PC-3 (cell line): ENCODE measurements at regions not wholly inside any gene's neighbourhood (a gene's known extent, or its start where the extent isn't known, plus 50 kb on each side); places are given as distances from the start of the nearest gene placed in this dataset.
"Not testable (repeated sequence)": the region's sequence is repeated elsewhere in the genome, so short reads cannot be mapped to it uniquely, and the experiment has no call there.

Source experiments
- ATAC-seq: fragments of 200-7000 bp; cut with Tn5 transposase; 2 replicates; pipeline ENCODE4 v1.9.1; 2020; ENCODE audit warnings: mild to moderate bottlenecking, moderate library complexity
- BruUV-seq: library from RNA; stranded (reverse); fragments of 400-500 nt; replicated peaks from 2 replicates; lab custom pipeline; 2021; lab: Mats Ljungman, UMichigan
- CTCF ChIA-PET: fragments of 300-600 bp; sonication (Branson Sonifier 250); formaldehyde crosslinking; loops from one replicate; lab custom pipeline; 2022; ENCODE audit warnings: antibody characterized with exemption; lab: Charles Lee
- POLR2A ChIA-PET: fragments of 300-600 bp; sonication (Branson Sonifier 250); formaldehyde crosslinking; loops from one replicate; lab custom pipeline; 2022; ENCODE audit warnings: antibody characterized with exemption; ENCODE audit not compliant: unreplicated experiment; lab: Charles Lee
- DNase-seq: peaks from one replicate; pipeline ENCODE4 v3.0.0-alpha.2; 2015
- H2AFZ ChIP-seq: fragments of 300-600 bp; sonication (generic); 2 replicates; pipeline ENCODE4 v1.6.0; 2016; ENCODE audit warnings: antibody characterized with exemption, low read length
- H3F3A ChIP-seq: fragments of 300-600 bp; sonication (generic); one replicate; pipeline ENCODE4 v1.6.0; 2017; ENCODE audit warnings: antibody characterized with exemption, low read length, control low read depth, mild to moderate bottlenecking; ENCODE audit not compliant: unreplicated experiment
- H3K27ac ChIP-seq: fragments of 300-600 bp; sonication (generic); 2 replicates; pipeline ENCODE4 v1.5.1; 2016; ENCODE audit warnings: mild to moderate bottlenecking, low read length
- H3K27me3 ChIP-seq: fragments of 300-600 bp; sonication (generic); 2 replicates; pipeline ENCODE4 v1.6.1; 2016; ENCODE audit warnings: low read length, mixed read lengths
- H3K36me3 ChIP-seq: fragments of 300-600 bp; sonication (generic); 2 replicates; pipeline ENCODE4 v1.6.1; 2016; ENCODE audit warnings: low read depth, mixed run types, low read length, mixed read lengths
- H3K4me1 ChIP-seq: fragments of 300-600 bp; sonication (generic); 2 replicates; pipeline ENCODE4 v1.5.1; 2016; ENCODE audit warnings: low read length; ENCODE audit not compliant: insufficient read depth
- H3K4me2 ChIP-seq: fragments of 300-600 bp; sonication (generic); 2 replicates; pipeline ENCODE4 v1.6.0; 2016; ENCODE audit warnings: low read length
- H3K4me3 ChIP-seq: fragments of 300-600 bp; sonication (generic); 2 replicates; pipeline ENCODE4 v1.5.1; 2016; ENCODE audit warnings: mild to moderate bottlenecking, low read length, mixed read lengths
- H3K79me2 ChIP-seq: fragments of 300-600 bp; sonication (generic); 2 replicates; pipeline ENCODE4 v1.6.1; 2017; ENCODE audit warnings: low read length, mixed read lengths
- H3K9ac ChIP-seq: fragments of 300-600 bp; sonication (generic); 2 replicates; pipeline ENCODE4 v1.6.0; 2016; ENCODE audit warnings: mild to moderate bottlenecking, low read length
- H3K9me2 ChIP-seq: fragments of 300-600 bp; sonication (generic); replicated peaks from 2 replicates; pipeline ENCODE4 v1.6.1; 2016; ENCODE audit warnings: mixed run types, low read length, mixed read lengths
- H3K9me3 ChIP-seq: fragments of 300-600 bp; sonication (generic); 2 replicates; pipeline ENCODE4 v1.6.1; 2016; ENCODE audit warnings: low read length, mixed read lengths
- H4K20me1 ChIP-seq: fragments of 300-600 bp; sonication (generic); 2 replicates; pipeline ENCODE4 v1.6.1; 2016; ENCODE audit warnings: low read length, mixed read lengths
- EZH2 ChIP-seq: fragments of 300-600 bp; sonication (generic); IDR thresholded peaks from one replicate; pipeline ENCODE4 v1.6.1; 2017; ENCODE audit warnings: antibody characterized with exemption, mild to moderate bottlenecking, low read length; ENCODE audit not compliant: unreplicated experiment
- EZH2phosphoT487 ChIP-seq: fragments of 300-600 bp; sonication (generic); IDR thresholded peaks from 2 replicates; pipeline ENCODE4 v1.6.1; 2018; ENCODE audit warnings: mild to moderate bottlenecking, antibody characterized with exemption, low read length, borderline replicate concordance
- intact Hi-C: fragments of 100-400 bp; cut with micrococcal nuclease; formaldehyde crosslinking; loops from 2 replicates; pipeline ENCODE4 v1.9.0; 2023
- TF ChIP-seq, protein P1 (sequence below): fragments of 300-600 bp; sonication (generic); conservative IDR thresholded peaks from 2 replicates; pipeline ENCODE4 v1.5.1; 2017; ENCODE audit warnings: antibody characterized with exemption, low read depth, mild to moderate bottlenecking, low read length

DNA sequence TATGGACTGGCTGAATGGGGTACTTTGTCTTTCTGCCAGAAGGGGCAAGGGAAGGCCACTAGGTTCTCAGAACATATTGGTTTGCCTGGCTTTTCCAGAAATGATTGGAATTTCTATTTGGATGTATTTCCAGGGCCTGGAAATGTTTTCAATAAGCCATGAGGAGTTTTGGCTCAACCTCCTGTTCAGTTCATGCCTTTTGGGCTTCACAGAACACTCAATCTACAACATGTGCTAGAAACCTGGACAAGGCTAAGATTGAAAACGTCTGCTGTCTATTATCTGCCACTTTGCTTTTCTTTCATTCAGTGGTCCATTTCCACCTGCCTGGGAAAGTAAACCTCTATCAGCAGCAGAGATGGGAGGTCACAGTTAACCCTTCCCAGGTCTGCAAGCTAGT lies 793.4 kb downstream of the TENT5A start:
- Histone ChIP-seq H3K9me3 (no peaks in the 10 kb centered on the region), H2AFZ (no peak overlapping the region), H3K4me3 (no peak overlapping the region), H3K27ac (no peak overlapping the region), H3K4me2 (no peak overlapping the region), H3K4me1 (no peaks in the 10 kb centered on the region), H3K27me3 (no peaks in the 10 kb centered on the region), H3K9ac (no peak overlapping the region), H3K9me2 (no peaks in the 10 kb centered on the region), H3K36me3 (no peaks in the 10 kb centered on the region), H4K20me1 (no peaks in the 10 kb centered on the region), H3K79me2 (no peaks in the 10 kb centered on the region), H3F3A (no peaks in the 10 kb centered on the region)
- ChIA-PET CTCF (no interaction called here), POLR2A (no interaction called here)
- no peak for TF ChIP-seq EZH2phosphoT487
- TF ChIP-seq, protein P1, sequence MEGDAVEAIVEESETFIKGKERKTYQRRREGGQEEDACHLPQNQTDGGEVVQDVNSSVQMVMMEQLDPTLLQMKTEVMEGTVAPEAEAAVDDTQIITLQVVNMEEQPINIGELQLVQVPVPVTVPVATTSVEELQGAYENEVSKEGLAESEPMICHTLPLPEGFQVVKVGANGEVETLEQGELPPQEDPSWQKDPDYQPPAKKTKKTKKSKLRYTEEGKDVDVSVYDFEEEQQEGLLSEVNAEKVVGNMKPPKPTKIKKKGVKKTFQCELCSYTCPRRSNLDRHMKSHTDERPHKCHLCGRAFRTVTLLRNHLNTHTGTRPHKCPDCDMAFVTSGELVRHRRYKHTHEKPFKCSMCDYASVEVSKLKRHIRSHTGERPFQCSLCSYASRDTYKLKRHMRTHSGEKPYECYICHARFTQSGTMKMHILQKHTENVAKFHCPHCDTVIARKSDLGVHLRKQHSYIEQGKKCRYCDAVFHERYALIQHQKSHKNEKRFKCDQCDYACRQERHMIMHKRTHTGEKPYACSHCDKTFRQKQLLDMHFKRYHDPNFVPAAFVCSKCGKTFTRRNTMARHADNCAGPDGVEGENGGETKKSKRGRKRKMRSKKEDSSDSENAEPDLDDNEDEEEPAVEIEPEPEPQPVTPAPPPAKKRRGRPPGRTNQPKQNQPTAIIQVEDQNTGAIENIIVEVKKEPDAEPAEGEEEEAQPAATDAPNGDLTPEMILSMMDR = no peak
- BruUV-seq = no TSS peak
- ATAC-seq = no peak
- intact Hi-C loops = no loop called here
- DNase-seq = no peak

DNA sequence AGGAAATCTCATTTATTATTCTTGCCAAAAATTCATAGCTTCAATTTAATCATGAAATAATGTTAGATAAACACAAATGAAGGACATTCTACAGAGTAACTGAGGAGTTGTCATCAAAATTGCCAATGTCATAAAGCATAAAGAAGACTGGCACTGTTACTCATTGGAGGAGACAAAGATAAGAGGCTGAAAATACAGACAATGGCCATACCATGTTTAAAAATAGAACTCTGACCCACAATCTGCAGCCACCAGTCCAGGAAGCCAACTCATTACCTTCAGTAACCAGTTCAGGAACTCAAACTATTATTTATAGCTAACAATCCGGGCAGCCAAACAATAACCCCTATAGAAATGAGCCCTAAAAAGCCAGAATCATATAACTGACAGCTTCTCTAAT lies 795.6 kb downstream of the TENT5A start:
- Histone ChIP-seq H3F3A (no peaks in the 10 kb centered on the region), H3K36me3 (no peaks in the 10 kb centered on the region), H4K20me1 (no peaks in the 10 kb centered on the region), H3K79me2 (no peaks in the 10 kb centered on the region), H3K27ac (no peak overlapping the region), H3K9me3 (no peaks in the 10 kb centered on the region), H3K27me3 (no peaks in the 10 kb centered on the region), H3K9me2 (no peaks in the 10 kb centered on the region), H2AFZ (no peak overlapping the region), H3K9ac (no peak overlapping the region), H3K4me3 (no peak overlapping the region), H3K4me1 (no peaks in the 10 kb centered on the region), H3K4me2 (no peak overlapping the region)
- ATAC-seq = no peak
- POLR2A ChIA-PET = no interaction called here
- TF ChIP-seq, protein P1 = no peak
- no peak for TF ChIP-seq EZH2phosphoT487
- no peak for TF ChIP-seq EZH2
- DNase-seq = no peak
- CTCF ChIA-PET = no interaction called here
- BruUV-seq = no TSS peak
- intact Hi-C loops = no loop called here

DNA sequence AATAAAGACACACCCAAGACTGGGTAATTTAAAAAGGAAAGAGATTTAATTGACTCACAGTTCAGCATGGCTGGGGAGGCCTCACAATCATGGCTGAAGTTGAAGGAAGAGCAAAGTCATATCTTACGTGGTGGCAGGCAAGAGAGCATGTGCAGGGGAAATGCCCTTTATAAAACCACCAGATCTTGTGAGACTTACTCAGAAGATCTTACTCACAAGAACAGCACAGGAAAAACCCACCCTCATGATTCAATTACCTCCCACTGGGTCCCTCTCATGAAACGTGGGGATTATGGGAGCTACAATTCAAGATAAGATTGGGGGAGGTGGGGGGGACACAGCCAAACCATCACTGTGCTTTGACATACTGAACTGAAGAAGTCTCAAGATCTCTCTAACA lies 800.0 kb downstream of the TENT5A start:
- POLR2A ChIA-PET, CTCF ChIA-PET, DNase-seq, H3K4me2 ChIP-seq, H3K27ac ChIP-seq, H3K9me2 ChIP-seq, H3K4me1 ChIP-seq, intact Hi-C loops, H3F3A ChIP-seq, H4K20me1 ChIP-seq, H3K27me3 ChIP-seq, H3K9me3 ChIP-seq, H3K9ac ChIP-seq, H3K36me3 ChIP-seq, H2AFZ ChIP-seq, H3K79me2 ChIP-seq, BruUV-seq, H3K4me3 ChIP-seq, ATAC-seq: not testable (repeated sequence)
